ENCODE measurements at regions not wholly inside any gene's neighbourhood (a gene's known extent, or its start where the extent isn't known, plus 50 kb on each side); places are given as distances from the start of the nearest gene placed in this dataset.
A peak's percentile ranks its signal among the peaks of the same experiment; 100 is the strongest.

GRCh38 chr3:103711670-103712069 lies 1276.9 kb downstream of the ZPLD1 start:
- no CpG with 5 or more reads among the region's 5 CpGs for WGBS (ENCODE audit: insufficient coverage)
- no peaks in the 10 kb centered on the region for H3K4me1 ChIP-seq (ENCODE audit: control insufficient read depth, insufficient read depth, low read length)

GRCh38 chr3:103712320-103713008 lies 1277.6 kb downstream of the ZPLD1 start:
- Histone ChIP-seq H3K4me3 (ENCODE audit: low read depth, low read length) (no peak overlapping the region), H3K27me3 (ENCODE audit: control insufficient read depth, insufficient read depth, low read length) (no peaks in the 10 kb centered on the region), H3K4me1 (ENCODE audit: control insufficient read depth, insufficient read depth, low read length) (no peaks in the 10 kb centered on the region), H3K9me3 (ENCODE audit: control insufficient read depth, insufficient read depth, low read length) (no peaks in the 10 kb centered on the region), H3K27ac (ENCODE audit: low read depth, low read length) (no peak overlapping the region), H3K36me3 (ENCODE audit: control insufficient read depth, insufficient read depth, low read length) (no peaks in the 10 kb centered on the region)
- no CpG with 5 or more reads among the region's 1 CpG for WGBS (ENCODE audit: insufficient coverage)
- DNase-seq (ENCODE audit: low read depth in 4 of 6, low spot score in 6 of 6): no peak

More at GRCh38 chr3:103711670-103712069, 1276.9 kb downstream of the ZPLD1 start:
- Histone ChIP-seq H3K36me3 (ENCODE audit: control insufficient read depth, insufficient read depth, low read length) (no peaks in the 10 kb centered on the region), H3K4me3 (ENCODE audit: low read depth, low read length) (no peak overlapping the region), H3K27me3 (ENCODE audit: control insufficient read depth, insufficient read depth, low read length) (no peaks in the 10 kb centered on the region), H3K9me3 (ENCODE audit: control insufficient read depth, insufficient read depth, low read length) (no peaks in the 10 kb centered on the region), H3K27ac (ENCODE audit: low read depth, low read length) (no peak overlapping the region)
- no peak for DNase-seq (ENCODE audit: low read depth in 4 of 6, low spot score in 6 of 6)

GRCh38 chr3:103729547-103729946 lies 1294.7 kb downstream of the ZPLD1 start:
- Histone ChIP-seq H3K27ac (ENCODE audit: low read depth, low read length) (no peak overlapping the region), H3K9me3 (ENCODE audit: control insufficient read depth, insufficient read depth, low read length) (no peaks in the 10 kb centered on the region), H3K27me3 (ENCODE audit: control insufficient read depth, insufficient read depth, low read length) (no peaks in the 10 kb centered on the region), H3K4me3 (ENCODE audit: low read depth, low read length) (no peak overlapping the region), H3K36me3 (ENCODE audit: control insufficient read depth, insufficient read depth, low read length) (no peaks in the 10 kb centered on the region), H3K4me1 (ENCODE audit: control insufficient read depth, insufficient read depth, low read length) (no peaks in the 10 kb centered on the region)
- no peak for DNase-seq (ENCODE audit: low read depth in 4 of 6, low spot score in 6 of 6)
- 83% methylated on average over 1 of the region's 3 CpGs for WGBS (ENCODE audit: insufficient coverage)

GRCh38 chr3:103730744-103731143 lies 1295.9 kb downstream of the ZPLD1 start:
- H3K4me3 ChIP-seq (ENCODE audit: low read depth, low read length): no peak overlapping the region
- H3K27me3 ChIP-seq (ENCODE audit: control insufficient read depth, insufficient read depth, low read length): no peaks in the 10 kb centered on the region
- H3K4me1 ChIP-seq (ENCODE audit: control insufficient read depth, insufficient read depth, low read length): no peaks in the 10 kb centered on the region
- H3K36me3 ChIP-seq (ENCODE audit: control insufficient read depth, insufficient read depth, low read length): no peaks in the 10 kb centered on the region
- H3K9me3 ChIP-seq (ENCODE audit: control insufficient read depth, insufficient read depth, low read length): no peaks in the 10 kb centered on the region
- H3K27ac ChIP-seq (ENCODE audit: low read depth, low read length): no peak overlapping the region
- no CpG with 5 or more reads among the region's 3 CpGs for WGBS (ENCODE audit: insufficient coverage)
- DNase-seq (ENCODE audit: low read depth in 4 of 6, low spot score in 6 of 6): no peak

GRCh38 chr3:103752986-103753385 lies 1318.2 kb downstream of the ZPLD1 start:
- H3K4me1 ChIP-seq (ENCODE audit: control insufficient read depth, insufficient read depth, low read length): no peaks in the 10 kb centered on the region
- no peak for DNase-seq (ENCODE audit: low read depth in 4 of 6, low spot score in 6 of 6)
- no peaks in the 10 kb centered on the region for H3K27me3 ChIP-seq (ENCODE audit: control insufficient read depth, insufficient read depth, low read length)
- H3K9me3 ChIP-seq (ENCODE audit: control insufficient read depth, insufficient read depth, low read length): no peaks in the 10 kb centered on the region
- H3K27ac ChIP-seq (ENCODE audit: low read depth, low read length): no peak overlapping the region
- no peak overlapping the region for H3K4me3 ChIP-seq (ENCODE audit: low read depth, low read length)
- no peaks in the 10 kb centered on the region for H3K36me3 ChIP-seq (ENCODE audit: control insufficient read depth, insufficient read depth, low read length)

- no peak for DNase-seq (ENCODE audit: low read depth in 4 of 6, low spot score in 6 of 6)
- H3K4me3 ChIP-seq (ENCODE audit: low read depth, low read length): no peak overlapping the region
- 89% methylated on average over 10 of the region's 12 CpGs for WGBS (ENCODE audit: insufficient coverage)
- no peaks in the 10 kb centered on the region for H3K9me3 ChIP-seq (ENCODE audit: control insufficient read depth, insufficient read depth, low read length)
- H3K36me3 ChIP-seq (ENCODE audit: control insufficient read depth, insufficient read depth, low read length): no peaks in the 10 kb centered on the region
- H3K27ac ChIP-seq (ENCODE audit: low read depth, low read length): no peak overlapping the region
- H3K4me1 ChIP-seq (ENCODE audit: control insufficient read depth, insufficient read depth, low read length): no peaks in the 10 kb centered on the region
- H3K27me3 ChIP-seq (ENCODE audit: control insufficient read depth, insufficient read depth, low read length): no peaks in the 10 kb centered on the region
These were observed 1332.8 kb downstream of the ZPLD1 start for GRCh38 chr3:103767635-103768034.

GRCh38 chr3:103785017-103785416 lies 1350.2 kb downstream of the ZPLD1 start:
- Histone ChIP-seq H3K4me3 (ENCODE audit: low read depth, low read length) (no peak overlapping the region), H3K4me1 (ENCODE audit: control insufficient read depth, insufficient read depth, low read length) (no peaks in the 10 kb centered on the region), H3K9me3 (ENCODE audit: control insufficient read depth, insufficient read depth, low read length) (no peaks in the 10 kb centered on the region), H3K36me3 (ENCODE audit: control insufficient read depth, insufficient read depth, low read length) (no peaks in the 10 kb centered on the region), H3K27ac (ENCODE audit: low read depth, low read length) (no peak overlapping the region), H3K27me3 (ENCODE audit: control insufficient read depth, insufficient read depth, low read length) (no peaks in the 10 kb centered on the region)
- no CpG with 5 or more reads among the region's 2 CpGs for WGBS (ENCODE audit: insufficient coverage)
- no peak for DNase-seq (ENCODE audit: low read depth in 4 of 6, low spot score in 6 of 6)

- no peak overlapping the region for H3K4me3 ChIP-seq (ENCODE audit: low read depth, low read length)
- WGBS (ENCODE audit: insufficient coverage): 100% methylated on average over 1 of the region's 1 CpG
- DNase-seq (ENCODE audit: low read depth in 4 of 6, low spot score in 6 of 6): no peak
These were observed 1350.7 kb downstream of the ZPLD1 start for GRCh38 chr3:103785537-103785936.

GRCh38 chr3:103786296-103786695 lies 1351.5 kb downstream of the ZPLD1 start:
- WGBS (ENCODE audit: insufficient coverage): 24% methylated on average over 4 of the region's 4 CpGs

More at GRCh38 chr3:103785537-103785936, 1350.7 kb downstream of the ZPLD1 start:
- H3K4me1 ChIP-seq (ENCODE audit: control insufficient read depth, insufficient read depth, low read length): no peaks in the 10 kb centered on the region
- no peak overlapping the region for H3K27ac ChIP-seq (ENCODE audit: low read depth, low read length)
- H3K36me3 ChIP-seq (ENCODE audit: control insufficient read depth, insufficient read depth, low read length): no peaks in the 10 kb centered on the region
- H3K27me3 ChIP-seq (ENCODE audit: control insufficient read depth, insufficient read depth, low read length): no peaks in the 10 kb centered on the region
- no peaks in the 10 kb centered on the region for H3K9me3 ChIP-seq (ENCODE audit: control insufficient read depth, insufficient read depth, low read length)

GRCh38 chr3:103787164-103787871 lies 1352.5 kb downstream of the ZPLD1 start:
- no peaks in the 10 kb centered on the region for H3K27me3 ChIP-seq (ENCODE audit: control insufficient read depth, insufficient read depth, low read length)
- no peaks in the 10 kb centered on the region for H3K36me3 ChIP-seq (ENCODE audit: control insufficient read depth, insufficient read depth, low read length)
- WGBS (ENCODE audit: insufficient coverage): no CpG with 5 or more reads among the region's 3 CpGs
- no peaks in the 10 kb centered on the region for H3K9me3 ChIP-seq (ENCODE audit: control insufficient read depth, insufficient read depth, low read length)
- no peak overlapping the region for H3K4me3 ChIP-seq (ENCODE audit: low read depth, low read length)
- H3K27ac ChIP-seq (ENCODE audit: low read depth, low read length): no peak overlapping the region
- H3K4me1 ChIP-seq (ENCODE audit: control insufficient read depth, insufficient read depth, low read length): no peaks in the 10 kb centered on the region
- no peak for DNase-seq (ENCODE audit: low read depth in 4 of 6, low spot score in 6 of 6)

More at GRCh38 chr3:103786296-103786695, 1351.5 kb downstream of the ZPLD1 start:
- Histone ChIP-seq H3K4me1 (ENCODE audit: control insufficient read depth, insufficient read depth, low read length) (no peaks in the 10 kb centered on the region), H3K27me3 (ENCODE audit: control insufficient read depth, insufficient read depth, low read length) (no peaks in the 10 kb centered on the region), H3K4me3 (ENCODE audit: low read depth, low read length) (no peak overlapping the region), H3K27ac (ENCODE audit: low read depth, low read length) (no peak overlapping the region), H3K36me3 (ENCODE audit: control insufficient read depth, insufficient read depth, low read length) (no peaks in the 10 kb centered on the region), H3K9me3 (ENCODE audit: control insufficient read depth, insufficient read depth, low read length) (no peaks in the 10 kb centered on the region)
- peak in 3 of 6 donors; percentile 10 to 55 (median 14) for DNase-seq (ENCODE audit: low read depth in 4 of 6, low spot score in 6 of 6)
